ENCODE measurements at regions not wholly inside any gene's neighbourhood (a gene's known extent, or its start where the extent isn't known, plus 50 kb on each side); places are given as distances from the start of the nearest gene placed in this dataset.

DNA sequence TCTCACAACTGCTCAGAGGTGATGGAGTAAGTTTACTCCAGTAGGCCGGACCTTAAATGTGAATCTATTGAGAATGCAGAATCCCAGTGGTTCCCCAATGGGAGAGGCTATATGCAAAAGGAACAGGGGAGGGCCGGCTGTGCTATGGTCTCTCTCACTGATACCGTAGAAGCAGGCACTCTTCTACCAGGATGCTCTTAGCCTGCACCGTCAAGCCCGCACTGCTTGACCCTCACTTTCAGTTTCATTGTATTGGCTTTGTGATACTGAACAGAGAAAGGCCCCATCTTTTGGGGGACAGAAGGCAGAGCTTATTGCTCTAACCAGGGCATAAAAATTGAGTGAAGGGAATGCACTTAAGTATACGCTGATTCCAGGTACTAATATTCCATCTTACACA lies 615.0 kb upstream of the RGMB start (continued):
- TF ChIP-seq ZNF219 (CRISPR knock-in tag; IDR thresholded peaks at IDR 0.05; ENCODE audit: borderline replicate concordance) (no peak), GTF2I (CRISPR knock-in tag; conservative IDR thresholded peaks at IDR 0.05) (no peak), ETV6 (CRISPR knock-in tag; IDR thresholded peaks at IDR 0.05) (no peak), ZNF317 (CRISPR knock-in tag; IDR thresholded peaks at IDR 0.05; ENCODE audit: borderline replicate concordance, low read depth) (no peak)
- TF ChIP-seq, protein P1, sequence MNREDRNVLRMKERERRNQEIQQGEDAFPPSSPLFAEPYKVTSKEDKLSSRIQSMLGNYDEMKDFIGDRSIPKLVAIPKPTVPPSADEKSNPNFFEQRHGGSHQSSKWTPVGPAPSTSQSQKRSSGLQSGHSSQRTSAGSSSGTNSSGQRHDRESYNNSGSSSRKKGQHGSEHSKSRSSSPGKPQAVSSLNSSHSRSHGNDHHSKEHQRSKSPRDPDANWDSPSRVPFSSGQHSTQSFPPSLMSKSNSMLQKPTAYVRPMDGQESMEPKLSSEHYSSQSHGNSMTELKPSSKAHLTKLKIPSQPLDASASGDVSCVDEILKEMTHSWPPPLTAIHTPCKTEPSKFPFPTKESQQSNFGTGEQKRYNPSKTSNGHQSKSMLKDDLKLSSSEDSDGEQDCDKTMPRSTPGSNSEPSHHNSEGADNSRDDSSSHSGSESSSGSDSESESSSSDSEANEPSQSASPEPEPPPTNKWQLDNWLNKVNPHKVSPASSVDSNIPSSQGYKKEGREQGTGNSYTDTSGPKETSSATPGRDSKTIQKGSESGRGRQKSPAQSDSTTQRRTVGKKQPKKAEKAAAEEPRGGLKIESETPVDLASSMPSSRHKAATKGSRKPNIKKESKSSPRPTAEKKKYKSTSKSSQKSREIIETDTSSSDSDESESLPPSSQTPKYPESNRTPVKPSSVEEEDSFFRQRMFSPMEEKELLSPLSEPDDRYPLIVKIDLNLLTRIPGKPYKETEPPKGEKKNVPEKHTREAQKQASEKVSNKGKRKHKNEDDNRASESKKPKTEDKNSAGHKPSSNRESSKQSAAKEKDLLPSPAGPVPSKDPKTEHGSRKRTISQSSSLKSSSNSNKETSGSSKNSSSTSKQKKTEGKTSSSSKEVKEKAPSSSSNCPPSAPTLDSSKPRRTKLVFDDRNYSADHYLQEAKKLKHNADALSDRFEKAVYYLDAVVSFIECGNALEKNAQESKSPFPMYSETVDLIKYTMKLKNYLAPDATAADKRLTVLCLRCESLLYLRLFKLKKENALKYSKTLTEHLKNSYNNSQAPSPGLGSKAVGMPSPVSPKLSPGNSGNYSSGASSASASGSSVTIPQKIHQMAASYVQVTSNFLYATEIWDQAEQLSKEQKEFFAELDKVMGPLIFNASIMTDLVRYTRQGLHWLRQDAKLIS (CRISPR knock-in tag; IDR thresholded peaks at IDR 0.05; ENCODE audit: borderline replicate concordance): no peak

DNA sequence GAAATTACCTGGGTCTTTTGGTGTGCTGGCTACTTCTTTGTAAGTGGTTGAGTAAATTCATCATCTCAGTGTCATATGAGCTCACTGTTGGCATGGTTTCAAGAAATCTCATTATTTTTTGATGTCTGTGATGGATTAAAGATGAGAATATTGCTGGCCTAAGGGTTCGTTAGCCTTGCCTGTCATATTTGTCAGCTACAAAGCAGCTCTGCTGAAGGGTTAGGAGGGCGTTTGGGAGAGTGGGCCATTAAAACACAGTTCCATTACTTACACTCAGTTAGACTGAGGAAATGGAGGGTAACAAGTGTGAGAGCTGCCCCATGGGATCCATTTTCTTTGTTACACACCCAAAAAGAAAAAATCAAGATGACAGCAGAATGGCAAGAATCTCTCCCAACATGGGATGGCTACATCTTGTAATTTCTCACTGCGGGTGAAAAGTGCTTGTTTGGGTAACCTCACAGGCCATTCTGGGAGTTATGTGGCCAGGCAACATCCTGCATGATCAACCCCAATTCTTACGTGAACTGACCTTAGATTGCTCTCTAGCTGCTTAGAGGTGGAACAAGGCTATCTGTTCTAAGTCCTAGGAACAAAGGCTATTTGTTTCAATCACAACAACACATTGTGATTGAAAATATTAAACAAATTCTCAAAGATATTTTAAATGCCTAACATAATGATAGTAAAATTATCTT lies 609.5 kb upstream of the RGMB start:
- Mint-ChIP-seq H3K4me3 (no peak overlapping the region), H3K36me3 (peaks cover 9% of the 10 kb centered on the region), H3K27ac (no peak overlapping the region), H3K9me3 (peaks cover 23% of the 10 kb centered on the region), H3K4me1 (peaks cover 12% of the 10 kb centered on the region), H3K27me3 (ENCODE audit: low read depth) (no peaks in the 10 kb centered on the region)
- ATAC-seq: no peak
- TF ChIP-seq, protein P2, sequence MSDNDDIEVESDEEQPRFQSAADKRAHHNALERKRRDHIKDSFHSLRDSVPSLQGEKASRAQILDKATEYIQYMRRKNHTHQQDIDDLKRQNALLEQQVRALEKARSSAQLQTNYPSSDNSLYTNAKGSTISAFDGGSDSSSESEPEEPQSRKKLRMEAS (CRISPR knock-in tag; IDR thresholded peaks at IDR 0.05): no peak
- no peak for TF ChIP-seq TEAD1 (CRISPR knock-in tag; IDR thresholded peaks at IDR 0.05)
- TF ChIP-seq, protein P3, sequence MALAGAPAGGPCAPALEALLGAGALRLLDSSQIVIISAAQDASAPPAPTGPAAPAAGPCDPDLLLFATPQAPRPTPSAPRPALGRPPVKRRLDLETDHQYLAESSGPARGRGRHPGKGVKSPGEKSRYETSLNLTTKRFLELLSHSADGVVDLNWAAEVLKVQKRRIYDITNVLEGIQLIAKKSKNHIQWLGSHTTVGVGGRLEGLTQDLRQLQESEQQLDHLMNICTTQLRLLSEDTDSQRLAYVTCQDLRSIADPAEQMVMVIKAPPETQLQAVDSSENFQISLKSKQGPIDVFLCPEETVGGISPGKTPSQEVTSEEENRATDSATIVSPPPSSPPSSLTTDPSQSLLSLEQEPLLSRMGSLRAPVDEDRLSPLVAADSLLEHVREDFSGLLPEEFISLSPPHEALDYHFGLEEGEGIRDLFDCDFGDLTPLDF (CRISPR knock-in tag; IDR thresholded peaks at IDR 0.05): no peak
- TF ChIP-seq, protein P4, sequence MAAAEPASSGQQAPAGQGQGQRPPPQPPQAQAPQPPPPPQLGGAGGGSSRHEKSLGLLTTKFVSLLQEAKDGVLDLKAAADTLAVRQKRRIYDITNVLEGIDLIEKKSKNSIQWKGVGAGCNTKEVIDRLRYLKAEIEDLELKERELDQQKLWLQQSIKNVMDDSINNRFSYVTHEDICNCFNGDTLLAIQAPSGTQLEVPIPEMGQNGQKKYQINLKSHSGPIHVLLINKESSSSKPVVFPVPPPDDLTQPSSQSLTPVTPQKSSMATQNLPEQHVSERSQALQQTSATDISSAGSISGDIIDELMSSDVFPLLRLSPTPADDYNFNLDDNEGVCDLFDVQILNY (CRISPR knock-in tag; IDR thresholded peaks at IDR 0.05): no peak
- TF ChIP-seq, protein P5, sequence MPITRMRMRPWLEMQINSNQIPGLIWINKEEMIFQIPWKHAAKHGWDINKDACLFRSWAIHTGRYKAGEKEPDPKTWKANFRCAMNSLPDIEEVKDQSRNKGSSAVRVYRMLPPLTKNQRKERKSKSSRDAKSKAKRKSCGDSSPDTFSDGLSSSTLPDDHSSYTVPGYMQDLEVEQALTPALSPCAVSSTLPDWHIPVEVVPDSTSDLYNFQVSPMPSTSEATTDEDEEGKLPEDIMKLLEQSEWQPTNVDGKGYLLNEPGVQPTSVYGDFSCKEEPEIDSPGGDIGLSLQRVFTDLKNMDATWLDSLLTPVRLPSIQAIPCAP (CRISPR knock-in tag; IDR thresholded peaks at IDR 0.05): no peak
- TF ChIP-seq, protein P6, sequence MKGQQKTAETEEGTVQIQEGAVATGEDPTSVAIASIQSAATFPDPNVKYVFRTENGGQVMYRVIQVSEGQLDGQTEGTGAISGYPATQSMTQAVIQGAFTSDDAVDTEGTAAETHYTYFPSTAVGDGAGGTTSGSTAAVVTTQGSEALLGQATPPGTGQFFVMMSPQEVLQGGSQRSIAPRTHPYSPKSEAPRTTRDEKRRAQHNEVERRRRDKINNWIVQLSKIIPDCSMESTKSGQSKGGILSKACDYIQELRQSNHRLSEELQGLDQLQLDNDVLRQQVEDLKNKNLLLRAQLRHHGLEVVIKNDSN (CRISPR knock-in tag; IDR thresholded peaks at IDR 0.05): no peak
- TF ChIP-seq, protein P7, sequence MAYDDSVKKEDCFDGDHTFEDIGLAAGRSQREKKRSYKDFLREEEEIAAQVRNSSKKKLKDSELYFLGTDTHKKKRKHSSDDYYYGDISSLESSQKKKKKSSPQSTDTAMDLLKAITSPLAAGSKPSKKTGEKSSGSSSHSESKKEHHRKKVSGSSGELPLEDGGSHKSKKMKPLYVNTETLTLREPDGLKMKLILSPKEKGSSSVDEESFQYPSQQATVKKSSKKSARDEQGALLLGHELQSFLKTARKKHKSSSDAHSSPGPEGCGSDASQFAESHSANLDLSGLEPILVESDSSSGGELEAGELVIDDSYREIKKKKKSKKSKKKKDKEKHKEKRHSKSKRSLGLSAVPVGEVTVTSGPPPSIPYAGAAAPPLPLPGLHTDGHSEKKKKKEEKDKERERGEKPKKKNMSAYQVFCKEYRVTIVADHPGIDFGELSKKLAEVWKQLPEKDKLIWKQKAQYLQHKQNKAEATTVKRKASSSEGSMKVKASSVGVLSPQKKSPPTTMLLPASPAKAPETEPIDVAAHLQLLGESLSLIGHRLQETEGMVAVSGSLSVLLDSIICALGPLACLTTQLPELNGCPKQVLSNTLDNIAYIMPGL (CRISPR knock-in tag; IDR thresholded peaks at IDR 0.05): no peak
- no peak for TF ChIP-seq ZNF671 (CRISPR knock-in tag; IDR thresholded peaks at IDR 0.05)
- no peak for TF ChIP-seq ZNF121 (CRISPR knock-in tag; IDR thresholded peaks at IDR 0.05)
- no peak for TF ChIP-seq PRRX2 (CRISPR knock-in tag; IDR thresholded peaks at IDR 0.05)
- TF ChIP-seq, protein P8, sequence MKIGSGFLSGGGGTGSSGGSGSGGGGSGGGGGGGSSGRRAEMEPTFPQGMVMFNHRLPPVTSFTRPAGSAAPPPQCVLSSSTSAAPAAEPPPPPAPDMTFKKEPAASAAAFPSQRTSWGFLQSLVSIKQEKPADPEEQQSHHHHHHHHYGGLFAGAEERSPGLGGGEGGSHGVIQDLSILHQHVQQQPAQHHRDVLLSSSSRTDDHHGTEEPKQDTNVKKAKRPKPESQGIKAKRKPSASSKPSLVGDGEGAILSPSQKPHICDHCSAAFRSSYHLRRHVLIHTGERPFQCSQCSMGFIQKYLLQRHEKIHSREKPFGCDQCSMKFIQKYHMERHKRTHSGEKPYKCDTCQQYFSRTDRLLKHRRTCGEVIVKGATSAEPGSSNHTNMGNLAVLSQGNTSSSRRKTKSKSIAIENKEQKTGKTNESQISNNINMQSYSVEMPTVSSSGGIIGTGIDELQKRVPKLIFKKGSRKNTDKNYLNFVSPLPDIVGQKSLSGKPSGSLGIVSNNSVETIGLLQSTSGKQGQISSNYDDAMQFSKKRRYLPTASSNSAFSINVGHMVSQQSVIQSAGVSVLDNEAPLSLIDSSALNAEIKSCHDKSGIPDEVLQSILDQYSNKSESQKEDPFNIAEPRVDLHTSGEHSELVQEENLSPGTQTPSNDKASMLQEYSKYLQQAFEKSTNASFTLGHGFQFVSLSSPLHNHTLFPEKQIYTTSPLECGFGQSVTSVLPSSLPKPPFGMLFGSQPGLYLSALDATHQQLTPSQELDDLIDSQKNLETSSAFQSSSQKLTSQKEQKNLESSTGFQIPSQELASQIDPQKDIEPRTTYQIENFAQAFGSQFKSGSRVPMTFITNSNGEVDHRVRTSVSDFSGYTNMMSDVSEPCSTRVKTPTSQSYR (CRISPR knock-in tag; IDR thresholded peaks at IDR 0.05): no peak
- no peak for TF ChIP-seq ZNF423 (CRISPR knock-in tag; IDR thresholded peaks at IDR 0.05)
- POLR2A ChIA-PET: no interaction called here
- CTCF ChIA-PET: no interaction called here
- no peak for DNase-seq (ENCODE audit: low spot score)

Data from WTC11 (cell line).